NCI-H1417 (cell line): ENCODE measurements at regions not wholly inside any gene's neighbourhood (a gene's known extent, or its start where the extent isn't known, plus 50 kb on each side); places are given as distances from the start of the nearest gene placed in this dataset.

Source experiments
- DNase-seq, 3 experiments: peaks; one replicate each; lab custom pipeline; 2025; lab: John Stamatoyannopoulos, UW

DNA sequence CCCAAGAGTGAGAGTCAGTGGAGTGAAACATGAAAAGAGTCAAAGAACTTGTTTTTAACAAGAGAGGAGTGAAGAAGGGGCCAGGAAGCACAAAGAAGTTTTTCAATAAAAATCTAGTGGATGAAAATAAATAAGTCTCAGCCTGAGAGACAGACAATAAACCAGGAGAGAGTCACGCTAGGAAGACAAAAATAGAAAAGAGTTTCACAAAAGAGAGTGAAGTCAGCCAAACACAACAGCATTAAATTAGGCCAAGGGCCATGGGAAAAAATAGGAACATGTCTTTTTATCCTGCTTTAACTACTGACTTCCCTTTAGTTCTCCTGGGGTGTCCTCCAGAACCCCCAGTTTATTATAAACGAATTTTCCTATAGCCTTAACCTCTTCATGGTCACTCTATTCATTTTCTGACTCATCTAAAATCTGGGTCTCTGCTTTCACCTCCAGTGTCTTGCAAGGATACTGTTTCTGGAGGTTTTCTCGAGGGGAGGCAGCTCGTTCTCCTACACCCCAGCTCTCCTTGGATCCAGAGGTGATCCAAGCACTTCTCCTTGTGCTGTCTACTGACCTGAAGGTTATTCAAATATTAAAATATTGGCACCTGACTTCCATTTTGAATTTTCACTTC is 571.5 kb upstream of the PPP2R3A start:
- DNase-seq, result no peak

DNA sequence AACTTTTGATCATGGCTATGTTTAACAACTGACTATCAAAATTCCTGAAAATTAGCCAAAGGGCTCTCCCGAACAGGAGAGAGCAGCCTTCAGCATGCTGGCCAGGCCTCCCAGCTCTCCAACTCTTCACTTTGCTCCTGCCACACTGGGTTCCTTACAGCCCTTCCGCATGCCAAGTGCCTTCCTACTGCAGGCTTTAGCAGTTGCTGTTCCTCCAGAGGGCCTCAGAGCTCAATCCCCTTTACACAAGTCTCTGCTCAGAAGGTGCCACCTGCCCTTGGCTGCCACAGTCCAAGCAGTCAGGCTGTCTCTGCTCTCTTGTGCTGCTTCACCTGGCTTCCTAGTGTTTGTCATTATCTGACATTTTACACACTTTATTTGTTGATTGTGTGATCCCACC is 553.1 kb upstream of the PPP2R3A start:
- DNase-seq, result peak in 2 of 3 experiments; percentile 10 to 54

- no peak for DNase-seq
Observed at GRCh38 chr3:135416182-135416581, 549.3 kb upstream of the PPP2R3A start.

GRCh38 chr3:135419155-135419554 is 546.4 kb upstream of the PPP2R3A start:
- no peak for DNase-seq

DNA sequence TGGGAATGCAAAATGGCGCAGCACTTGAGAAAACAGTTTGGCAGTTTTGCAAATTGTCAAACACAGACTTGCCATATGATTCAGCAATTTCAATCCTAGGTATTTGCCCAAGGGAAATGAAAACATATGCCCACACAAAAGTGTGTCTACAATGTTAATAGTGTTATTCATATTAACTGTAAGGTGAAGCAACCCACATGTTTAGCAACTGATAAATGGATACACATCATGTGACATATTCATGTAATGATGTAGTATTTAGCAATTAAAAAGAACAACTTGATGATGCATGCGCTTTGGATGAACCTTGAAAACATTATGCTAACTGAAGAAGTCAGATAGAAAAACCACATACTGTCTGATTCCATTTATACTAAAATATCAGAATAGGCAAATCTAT is 539.0 kb upstream of the PPP2R3A start:
- DNase-seq, result no peak

DNA sequence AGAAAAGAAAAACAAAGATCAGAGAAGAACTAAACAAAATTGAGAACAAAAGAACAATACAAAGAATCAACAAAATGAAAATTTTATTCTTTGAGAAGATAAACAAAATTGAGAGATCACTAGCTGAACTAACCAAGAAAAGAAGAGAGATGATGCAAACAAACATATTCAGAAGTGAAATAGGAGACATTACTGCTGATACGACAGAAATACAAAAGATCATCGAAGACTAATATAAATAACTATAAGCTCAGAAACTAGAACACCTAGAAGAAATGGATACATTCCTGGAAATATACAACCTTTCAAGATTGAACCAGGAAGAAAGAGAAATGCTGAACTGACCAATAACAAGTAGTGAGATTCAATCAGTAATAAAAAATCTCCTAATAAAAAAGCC is 533.1 kb upstream of the PPP2R3A start:
- no peak for DNase-seq

GRCh38 chr3:135438889-135439597 is 526.5 kb upstream of the PPP2R3A start:
- DNase-seq, result peak; percentile 3 to 41 (median 11)

GRCh38 chr3:135439632-135440031 is 525.9 kb upstream of the PPP2R3A start:
- peak; percentile 7 to 41 (median 11) for DNase-seq

DNA sequence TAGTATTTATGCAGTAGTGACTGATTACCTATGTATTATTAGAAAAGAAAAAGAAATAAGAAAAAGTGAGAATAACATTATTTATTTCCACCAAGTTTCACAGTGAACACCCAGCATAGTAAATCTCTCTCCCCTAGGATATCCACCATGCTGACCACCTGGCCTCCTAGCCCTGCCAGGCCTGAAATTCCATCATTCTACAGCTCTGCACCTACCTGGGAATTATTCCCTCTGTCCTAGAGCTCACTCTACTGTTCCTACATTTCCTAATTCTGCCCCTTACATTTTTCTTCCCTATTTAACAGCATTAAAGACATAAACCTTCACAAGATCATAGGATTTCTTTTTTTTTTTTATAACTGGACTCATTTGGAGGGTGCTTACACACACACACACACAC is 525.3 kb upstream of the PPP2R3A start:
- DNase-seq, result peak in 1 of 3 experiments; percentile 30

- peak in 2 of 3 experiments; percentile 3 to 25 for DNase-seq
Observed at GRCh38 chr3:135440746-135441145, 524.8 kb upstream of the PPP2R3A start.

DNA sequence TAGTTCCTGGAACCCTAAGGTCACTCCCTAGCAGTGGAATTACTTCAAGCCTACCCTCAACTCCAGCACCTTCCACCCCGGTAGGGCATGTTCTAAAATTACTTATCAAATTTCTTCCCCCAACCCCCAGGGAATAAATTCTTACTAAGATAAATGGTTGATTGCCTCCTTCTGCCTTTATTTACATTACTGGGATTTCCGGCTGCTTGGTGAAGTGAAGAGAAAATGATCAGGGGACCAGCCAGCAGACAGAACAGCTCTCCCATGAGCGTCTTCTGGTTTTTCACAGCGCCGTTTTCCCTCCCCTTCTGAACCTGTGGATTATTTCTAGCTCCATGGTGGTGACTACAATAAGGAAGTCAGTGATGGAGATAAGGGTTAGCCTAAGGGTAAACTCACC is 521.5 kb upstream of the PPP2R3A start:
- no peak for DNase-seq

DNA sequence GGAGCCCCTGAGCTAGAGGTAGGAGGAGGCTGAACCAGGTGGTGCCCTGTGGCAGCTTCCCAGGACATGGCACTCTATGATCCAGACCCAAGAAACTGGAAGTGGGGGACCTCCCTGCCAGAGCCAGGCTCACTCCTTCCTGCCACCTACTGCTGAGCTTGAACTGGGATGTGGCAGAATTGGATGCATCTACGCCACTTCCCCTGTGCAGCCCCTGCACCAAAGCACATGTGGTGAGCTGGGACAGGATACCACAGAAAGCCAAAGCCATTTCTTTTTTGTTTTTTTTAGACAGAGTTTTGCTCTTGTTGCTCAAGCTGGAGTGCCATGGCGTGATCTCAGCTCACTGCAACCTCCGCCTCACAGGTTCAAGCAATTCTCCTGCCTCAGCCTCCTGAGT is 518.0 kb upstream of the PPP2R3A start:
- no peak for DNase-seq

GRCh38 chr3:135448520-135448919 is 517.0 kb upstream of the PPP2R3A start:
- no peak for DNase-seq

GRCh38 chr3:135449046-135449445 is 516.5 kb upstream of the PPP2R3A start:
- DNase-seq, result no peak

GRCh38 chr3:135451037-135451785 is 514.3 kb upstream of the PPP2R3A start:
- DNase-seq, result no peak

DNA sequence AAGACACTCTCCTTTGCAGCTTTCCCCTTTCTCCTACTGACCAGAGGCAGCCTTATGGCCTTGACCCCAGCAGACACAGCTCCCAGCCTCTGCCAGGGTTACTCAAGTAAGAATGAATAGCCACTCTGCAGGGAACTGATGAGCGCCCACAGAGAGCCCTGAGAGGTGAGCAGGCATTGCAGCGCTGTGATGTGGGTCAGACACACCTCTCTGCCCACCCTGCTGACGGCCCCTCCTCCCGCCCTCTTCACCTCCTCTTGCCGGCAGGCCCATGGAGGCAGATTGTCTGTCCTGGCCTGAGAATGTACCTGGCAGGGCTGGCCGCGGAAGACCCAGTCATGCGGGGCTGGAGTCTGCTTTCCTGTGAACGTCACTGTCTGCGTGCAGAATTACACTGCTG is 512.6 kb upstream of the PPP2R3A start:
- DNase-seq, result no peak

DNA sequence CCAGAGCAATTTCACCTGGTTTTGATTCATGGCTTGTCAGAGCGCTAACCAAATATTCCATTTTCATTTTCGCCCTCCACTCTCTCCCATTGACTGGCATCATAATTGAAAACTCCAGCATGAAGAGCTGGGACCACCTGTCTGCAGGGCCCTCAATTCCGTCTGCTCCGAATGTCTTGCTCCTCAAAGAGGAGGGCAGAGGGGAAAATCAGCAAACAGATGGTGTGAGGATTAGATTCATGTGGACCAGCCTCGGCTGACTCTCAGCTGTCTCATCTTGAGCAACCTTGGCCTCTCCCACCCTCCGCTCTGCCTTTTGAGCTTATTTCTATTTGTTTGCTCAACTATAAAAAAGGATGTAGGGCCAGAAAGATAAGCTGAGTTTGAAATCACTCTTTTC is 512.2 kb upstream of the PPP2R3A start:
- DNase-seq, result no peak

DNA sequence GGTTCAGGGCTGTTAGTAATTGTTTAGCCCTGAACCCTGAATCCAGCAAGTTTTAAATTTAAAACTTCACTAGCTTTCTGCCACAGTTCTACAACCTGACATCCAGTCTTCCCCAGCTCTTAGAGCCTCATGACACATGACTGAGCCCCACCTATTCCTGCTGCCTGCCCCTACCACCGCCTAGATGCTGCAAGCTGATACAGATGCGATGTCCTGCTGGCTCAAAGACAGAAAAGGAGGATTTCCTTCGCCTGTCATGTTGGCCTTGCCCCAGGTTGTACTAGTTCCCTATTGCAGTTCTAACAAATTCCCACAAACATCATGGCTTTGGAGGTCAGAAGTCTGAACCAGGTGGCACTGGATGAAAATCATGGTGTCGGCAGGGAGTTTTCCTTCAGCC is 510.6 kb upstream of the PPP2R3A start:
- no peak for DNase-seq

DNA sequence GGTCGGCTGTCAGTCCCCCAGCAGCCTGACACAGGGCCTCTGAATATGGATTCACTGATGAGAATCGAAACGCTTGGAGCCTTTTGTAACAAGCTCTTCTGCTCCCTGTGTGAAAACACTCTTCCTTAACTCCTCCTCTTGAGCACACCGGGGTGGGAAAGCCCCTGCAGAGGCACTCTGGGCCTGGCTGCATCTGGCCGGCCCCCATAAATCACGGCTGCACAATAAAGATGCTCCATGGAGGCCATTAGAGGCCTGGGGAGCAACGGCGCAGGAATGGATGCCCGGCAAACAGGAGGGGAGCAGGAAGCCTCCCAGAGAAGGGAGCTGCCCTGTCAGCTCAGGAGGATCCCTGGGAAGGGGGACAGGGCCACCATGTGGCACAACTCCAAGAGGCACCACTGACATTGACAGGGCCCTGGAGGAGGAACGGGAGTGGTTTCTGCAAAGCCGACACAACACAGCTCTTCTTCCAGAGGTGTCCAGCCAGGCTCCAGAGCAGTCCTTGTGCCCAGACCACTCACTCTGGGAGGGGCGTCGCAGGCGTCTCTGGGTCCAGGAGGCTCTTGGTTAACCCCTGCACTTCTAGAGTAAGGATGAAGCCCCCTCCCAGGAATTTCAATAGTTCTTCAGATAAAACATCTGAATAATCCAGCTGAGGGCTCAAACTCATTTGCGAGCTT is 509.3 kb upstream of the PPP2R3A start:
- peak; percentile 89 to 97 (median 95) for DNase-seq

GRCh38 chr3:135458541-135459322 is 506.8 kb upstream of the PPP2R3A start:
- peak in 1 of 3 experiments; percentile 10 for DNase-seq

DNA sequence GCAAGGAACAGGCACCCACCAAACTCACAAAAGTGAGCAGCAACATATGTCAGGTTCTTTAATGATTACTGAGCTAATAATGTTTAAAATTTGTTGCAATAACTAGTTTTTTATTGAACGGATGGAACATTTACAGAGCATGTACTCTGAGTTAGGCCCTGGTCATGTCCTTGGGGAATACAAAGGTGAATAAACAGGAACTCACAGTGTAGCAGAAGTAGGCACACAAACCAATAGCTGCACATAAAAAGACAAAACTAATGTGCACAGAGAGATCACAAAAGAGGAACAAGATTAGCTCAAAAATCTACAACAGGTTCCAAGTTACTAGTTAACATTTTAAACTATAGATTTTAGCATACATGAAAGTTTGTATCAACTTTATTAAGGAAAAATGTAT is 505.3 kb upstream of the PPP2R3A start:
- no peak for DNase-seq

DNA sequence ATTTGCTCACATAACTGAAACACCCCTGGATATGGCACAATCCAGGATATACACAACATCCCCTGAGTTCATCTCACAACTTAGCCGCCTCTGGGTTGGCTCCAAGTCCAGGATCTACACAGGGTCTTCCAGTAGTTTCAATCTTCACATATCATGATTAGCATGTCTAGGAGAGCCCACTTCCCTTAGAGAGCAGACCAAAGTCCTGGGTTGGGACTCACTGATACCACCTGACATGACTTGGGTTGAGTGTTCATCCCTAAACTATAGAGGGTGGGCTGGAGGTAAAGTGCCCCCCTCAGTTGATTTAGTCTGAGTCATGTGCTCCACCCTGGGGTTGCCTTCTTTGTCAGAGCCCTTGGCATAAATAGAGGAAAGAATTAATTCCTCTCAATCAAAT is 493.6 kb upstream of the PPP2R3A start:
- DNase-seq, result no peak
